ENCODE measurements at regions not wholly inside any gene's neighbourhood (a gene's known extent, or its start where the extent isn't known, plus 50 kb on each side); places are given as distances from the start of the nearest gene placed in this dataset.

DNA sequence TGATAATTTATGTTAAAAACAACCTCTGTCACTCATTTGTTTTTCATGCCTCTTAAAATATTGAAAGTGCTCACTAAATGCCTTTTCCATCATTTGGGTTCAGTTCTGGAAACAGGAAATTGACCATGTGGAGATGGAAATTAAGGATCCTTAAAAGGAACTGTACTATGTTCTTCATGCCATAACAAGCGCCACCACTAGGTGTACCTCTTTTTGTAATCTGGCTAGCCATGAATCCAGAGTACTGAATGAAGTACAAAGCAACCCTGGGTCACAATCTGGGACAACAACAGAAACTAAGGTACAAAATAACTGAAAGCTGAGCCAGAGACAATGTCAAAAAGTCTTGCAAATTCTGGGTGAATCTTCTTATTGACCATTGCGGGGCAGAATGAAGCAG lies 559.1 kb downstream of the FAM181B start:
- DNase-seq = no peak
- Histone ChIP-seq H2BK5ac (ENCODE audit: low read depth, low read length, poor library complexity, severe bottlenecking) (no peak overlapping the region), H2AFZ (ENCODE audit: low read depth, low read length) (no peak overlapping the region), H3K9me3 (ENCODE audit: control insufficient read depth, low read length) (peaks cover 12% of the 10 kb centered on the region), H4K91ac (ENCODE audit: low read length) (no peak overlapping the region), H2AK5ac (ENCODE audit: low read length, severe bottlenecking) (no peak overlapping the region), H3K18ac (ENCODE audit: low read depth in 1 of 2, low read length in 2 of 2) (no peak overlapping the region), H3K27me3 (ENCODE audit: control insufficient read depth in 1 of 2, insufficient read depth in 1 of 2, low read length in 2 of 2) (no peaks in the 10 kb centered on the region), H3K14ac (ENCODE audit: low read length in 2 of 2) (no peak overlapping the region), H3K23ac (ENCODE audit: low read length in 2 of 2) (no peak overlapping the region), H4K8ac (ENCODE audit: low read length) (no peak overlapping the region), H3K9ac (ENCODE audit: low read length) (no peak overlapping the region), H3K4me2 (ENCODE audit: low read length, poor library complexity, severe bottlenecking) (no peak overlapping the region), H2BK15ac (ENCODE audit: low read depth, poor library complexity, severe bottlenecking) (no peak overlapping the region), H3K4me1 (ENCODE audit: control insufficient read depth, insufficient read depth, low read depth, low read length) (no peaks in the 10 kb centered on the region), H3K36me3 (ENCODE audit: control insufficient read depth in 1 of 2, insufficient read depth in 2 of 2, low read depth in 1 of 2, low read length in 2 of 2) (no peaks in the 10 kb centered on the region), H2BK12ac (ENCODE audit: low read length in 2 of 2) (no peak overlapping the region), H2BK120ac (ENCODE audit: low read depth, low read length) (no peak overlapping the region), H3K4me3 (ENCODE audit: insufficient read depth in 1 of 2, low read depth in 1 of 2, low read length in 2 of 2) (no peak overlapping the region), H3K79me1 (replicated peaks; ENCODE audit: low read length, poor library complexity, severe bottlenecking) (no peaks in the 10 kb centered on the region), H3K27ac (ENCODE audit: low read length, poor library complexity, severe bottlenecking) (no peak overlapping the region), H3K4ac (ENCODE audit: low read depth in 1 of 2, low read length in 2 of 2) (no peak overlapping the region)
- WGBS = 85% methylated on average over 2 of the region's 2 CpGs

DNA sequence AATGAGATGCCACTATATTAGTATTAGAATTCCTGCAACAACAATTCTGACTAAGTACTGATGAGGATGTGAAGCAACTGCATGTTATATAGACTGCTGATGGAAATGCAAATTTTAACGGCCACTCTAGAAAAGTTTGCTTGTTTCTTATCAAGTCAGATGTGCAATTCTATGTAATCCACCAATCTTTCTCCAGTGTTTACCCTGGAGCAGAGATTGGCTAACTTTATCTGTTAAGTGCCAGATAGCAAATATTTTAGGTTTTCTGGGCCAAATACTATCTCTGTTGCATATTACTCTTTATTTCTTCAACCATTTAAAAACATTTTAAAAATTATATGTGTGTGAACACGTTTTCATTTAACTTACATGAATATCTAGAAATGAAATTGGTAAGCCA lies 586.9 kb downstream of the FAM181B start:
- Histone ChIP-seq H2BK120ac (ENCODE audit: low read depth, low read length) (no peak overlapping the region), H2AK5ac (ENCODE audit: low read length, severe bottlenecking) (no peak overlapping the region), H3K9ac (ENCODE audit: low read length) (no peak overlapping the region), H3K9me3 (ENCODE audit: control insufficient read depth, low read length) (peaks cover 5% of the 10 kb centered on the region), H3K36me3 (ENCODE audit: control insufficient read depth in 1 of 2, insufficient read depth in 2 of 2, low read depth in 1 of 2, low read length in 2 of 2) (no peaks in the 10 kb centered on the region), H3K4ac (ENCODE audit: low read depth in 1 of 2, low read length in 2 of 2) (no peak overlapping the region), H2BK12ac (ENCODE audit: low read length in 2 of 2) (no peak overlapping the region), H2BK5ac (ENCODE audit: low read depth, low read length, poor library complexity, severe bottlenecking) (no peak overlapping the region), H2AFZ (ENCODE audit: low read depth, low read length) (no peak overlapping the region), H3K4me3 (ENCODE audit: insufficient read depth in 1 of 2, low read depth in 1 of 2, low read length in 2 of 2) (no peak overlapping the region), H3K23ac (ENCODE audit: low read length in 2 of 2) (no peak overlapping the region), H3K4me1 (ENCODE audit: control insufficient read depth, insufficient read depth, low read depth, low read length) (no peaks in the 10 kb centered on the region), H4K8ac (ENCODE audit: low read length) (no peak overlapping the region), H3K79me1 (replicated peaks; ENCODE audit: low read length, poor library complexity, severe bottlenecking) (no peaks in the 10 kb centered on the region), H2BK15ac (ENCODE audit: low read depth, poor library complexity, severe bottlenecking) (no peak overlapping the region), H3K27me3 (ENCODE audit: control insufficient read depth in 1 of 2, insufficient read depth in 1 of 2, low read length in 2 of 2) (no peaks in the 10 kb centered on the region), H3K14ac (ENCODE audit: low read length in 2 of 2) (no peak overlapping the region), H3K4me2 (ENCODE audit: low read length, poor library complexity, severe bottlenecking) (no peak overlapping the region), H3K27ac (ENCODE audit: low read length, poor library complexity, severe bottlenecking) (no peak overlapping the region), H3K18ac (ENCODE audit: low read depth in 1 of 2, low read length in 2 of 2) (no peak overlapping the region), H4K91ac (ENCODE audit: low read length) (no peak overlapping the region)
- no peak for DNase-seq
- WGBS = no CpG with 5 or more reads among the region's 2 CpGs

DNA sequence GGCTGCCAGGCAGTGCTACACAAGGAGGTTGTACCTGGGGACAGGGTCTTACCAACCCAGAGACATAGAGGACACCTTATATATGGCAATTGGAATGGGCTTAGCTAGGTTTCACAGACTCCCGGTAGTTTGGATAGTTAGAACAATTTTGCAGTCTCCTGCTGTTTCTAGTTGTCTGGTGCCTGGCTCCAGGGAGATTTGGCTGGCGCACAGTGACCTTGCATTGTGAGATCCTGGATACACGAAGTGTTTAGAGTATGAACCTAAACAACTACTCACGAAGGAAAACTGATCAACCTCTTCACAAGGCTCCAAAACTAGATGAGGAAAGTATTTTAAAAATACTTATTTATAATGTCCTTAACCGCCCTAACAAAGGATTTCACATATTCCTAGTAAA lies 614.7 kb downstream of the FAM181B start:
- H2BK12ac ChIP-seq (ENCODE audit: low read length in 2 of 2) = no peak overlapping the region
- H3K27me3 ChIP-seq (ENCODE audit: control insufficient read depth in 1 of 2, insufficient read depth in 1 of 2, low read length in 2 of 2) = no peaks in the 10 kb centered on the region
- H2BK5ac ChIP-seq (ENCODE audit: low read depth, low read length, poor library complexity, severe bottlenecking) = no peak overlapping the region
- H3K36me3 ChIP-seq (ENCODE audit: control insufficient read depth in 1 of 2, insufficient read depth in 2 of 2, low read depth in 1 of 2, low read length in 2 of 2) = no peaks in the 10 kb centered on the region
- no peak overlapping the region for H3K27ac ChIP-seq (ENCODE audit: low read length, poor library complexity, severe bottlenecking)
- DNase-seq = no peak
- no peak overlapping the region for H4K8ac ChIP-seq (ENCODE audit: low read length)
- H2BK120ac ChIP-seq (ENCODE audit: low read depth, low read length) = no peak overlapping the region
- no peaks in the 10 kb centered on the region for H3K79me1 ChIP-seq (replicated peaks; ENCODE audit: low read length, poor library complexity, severe bottlenecking)
- H3K9me3 ChIP-seq (ENCODE audit: control insufficient read depth, low read length) = peaks cover 3% of the 10 kb centered on the region
- no peak overlapping the region for H3K14ac ChIP-seq (ENCODE audit: low read length in 2 of 2)
- no peak overlapping the region for H3K18ac ChIP-seq (ENCODE audit: low read depth in 1 of 2, low read length in 2 of 2)
- no peak overlapping the region for H3K23ac ChIP-seq (ENCODE audit: low read length in 2 of 2)
- no peak overlapping the region for H2BK15ac ChIP-seq (ENCODE audit: low read depth, poor library complexity, severe bottlenecking)
- H4K91ac ChIP-seq (ENCODE audit: low read length) = no peak overlapping the region
- no peak overlapping the region for H3K4ac ChIP-seq (ENCODE audit: low read depth in 1 of 2, low read length in 2 of 2)
- H3K9ac ChIP-seq (ENCODE audit: low read length) = no peak overlapping the region
- H3K4me3 ChIP-seq (ENCODE audit: insufficient read depth in 1 of 2, low read depth in 1 of 2, low read length in 2 of 2) = no peak overlapping the region
- H2AK5ac ChIP-seq (ENCODE audit: low read length, severe bottlenecking) = no peak overlapping the region
- H3K4me2 ChIP-seq (ENCODE audit: low read length, poor library complexity, severe bottlenecking) = no peak overlapping the region
- no peak overlapping the region for H2AFZ ChIP-seq (ENCODE audit: low read depth, low read length)
- H3K4me1 ChIP-seq (ENCODE audit: control insufficient read depth, insufficient read depth, low read depth, low read length) = no peaks in the 10 kb centered on the region
- 95% methylated on average over 2 of the region's 5 CpGs for WGBS

- Histone ChIP-seq H3K14ac (ENCODE audit: low read length in 2 of 2) (no peak overlapping the region), H2BK15ac (ENCODE audit: low read depth, poor library complexity, severe bottlenecking) (no peak overlapping the region), H3K9me3 (ENCODE audit: control insufficient read depth, low read length) (peaks cover 3% of the 10 kb centered on the region), H3K4me1 (ENCODE audit: control insufficient read depth, insufficient read depth, low read depth, low read length) (no peaks in the 10 kb centered on the region), H3K4ac (ENCODE audit: low read depth in 1 of 2, low read length in 2 of 2) (no peak overlapping the region), H3K36me3 (ENCODE audit: control insufficient read depth in 1 of 2, insufficient read depth in 2 of 2, low read depth in 1 of 2, low read length in 2 of 2) (no peaks in the 10 kb centered on the region), H2BK5ac (ENCODE audit: low read depth, low read length, poor library complexity, severe bottlenecking) (no peak overlapping the region), H2AFZ (ENCODE audit: low read depth, low read length) (no peak overlapping the region), H2BK12ac (ENCODE audit: low read length in 2 of 2) (no peak overlapping the region), H4K8ac (ENCODE audit: low read length) (no peak overlapping the region), H4K91ac (ENCODE audit: low read length) (no peak overlapping the region), H3K79me1 (replicated peaks; ENCODE audit: low read length, poor library complexity, severe bottlenecking) (no peaks in the 10 kb centered on the region), H3K4me2 (ENCODE audit: low read length, poor library complexity, severe bottlenecking) (no peak overlapping the region), H3K9ac (ENCODE audit: low read length) (no peak overlapping the region), H3K27me3 (ENCODE audit: control insufficient read depth in 1 of 2, insufficient read depth in 1 of 2, low read length in 2 of 2) (no peaks in the 10 kb centered on the region), H3K23ac (ENCODE audit: low read length in 2 of 2) (no peak overlapping the region), H3K18ac (ENCODE audit: low read depth in 1 of 2, low read length in 2 of 2) (no peak overlapping the region), H2AK5ac (ENCODE audit: low read length, severe bottlenecking) (no peak overlapping the region), H3K27ac (ENCODE audit: low read length, poor library complexity, severe bottlenecking) (no peak overlapping the region), H2BK120ac (ENCODE audit: low read depth, low read length) (no peak overlapping the region), H3K4me3 (ENCODE audit: insufficient read depth in 1 of 2, low read depth in 1 of 2, low read length in 2 of 2) (no peak overlapping the region)
- 66% methylated on average over 4 of the region's 5 CpGs for WGBS
- DNase-seq = no peak
These were observed 616.3 kb downstream of the FAM181B start for GRCh38 chr11:82117362-82117761.
